MCF 10A (cell line): ENCODE measurements at regions not wholly inside any gene's neighbourhood (a gene's known extent, or its start where the extent isn't known, plus 50 kb on each side); places are given as distances from the start of the nearest gene placed in this dataset.

ENCODE experiments used
- BruUV-seq: library from RNA; stranded (reverse); fragments of 400-500 nt; replicated peaks from 2 replicates; lab custom pipeline; 2021; lab: Mats Ljungman, UMichigan
- CTCF ChIA-PET: fragments of 300-600 bp; sonication (Branson Sonifier 250); formaldehyde crosslinking; extraction: SDS; loops from one replicate; lab custom pipeline; 2021; ENCODE audit warnings: antibody characterized with exemption, inconsistent platforms; lab: Yijun Ruan, JAX
- POLR2A ChIA-PET: fragments of 300-600, 350-650 bp; sonication (Branson Sonifier 250); formaldehyde crosslinking; extraction: SDS; loops from one replicate; lab custom pipeline; 2020; ENCODE audit warnings: antibody characterized with exemption, inconsistent platforms; lab: Yijun Ruan, JAX
- DNase-seq: peaks from one replicate; pipeline ENCODE4 v3.0.0-alpha.2; 2018; ENCODE audit not compliant: unreplicated experiment
- H3K27ac Mint-ChIP-seq: one replicate; pipeline ENCODE4 v1.8.0; 2022; ENCODE audit warnings: mild to moderate bottlenecking, low read depth, mixed read lengths; ENCODE audit not compliant: unreplicated experiment
- H3K27me3 Mint-ChIP-seq: one replicate; pipeline ENCODE4 v1.8.0; 2022; ENCODE audit warnings: mixed read lengths; ENCODE audit not compliant: insufficient read depth, unreplicated experiment
- H3K36me3 Mint-ChIP-seq: one replicate; pipeline ENCODE4 v1.8.0; 2022; ENCODE audit warnings: mild to moderate bottlenecking, moderate library complexity, mixed read lengths; ENCODE audit not compliant: insufficient read depth, unreplicated experiment
- H3K4me1 Mint-ChIP-seq: one replicate; pipeline ENCODE4 v1.8.0; 2022; ENCODE audit warnings: mixed read lengths; ENCODE audit not compliant: insufficient read depth, unreplicated experiment
- H3K4me3 Mint-ChIP-seq: one replicate; pipeline ENCODE4 v1.8.0; 2022; ENCODE audit warnings: mild to moderate bottlenecking, moderate library complexity, mixed read lengths; ENCODE audit not compliant: unreplicated experiment
- H3K9me3 Mint-ChIP-seq: one replicate; pipeline ENCODE4 v1.8.0; 2022; ENCODE audit warnings: mixed read lengths; ENCODE audit not compliant: unreplicated experiment
- CTCF ChIP-seq: fragments of 200-600 bp; IDR thresholded peaks from one replicate; pipeline ENCODE4 v1.8.0; 2022; ENCODE audit warnings: antibody characterized with exemption, mild to moderate bottlenecking; ENCODE audit not compliant: unreplicated experiment
- intact Hi-C: fragments of 100-400 bp; cut with micrococcal nuclease; formaldehyde crosslinking; loops from 2 replicates; pipeline ENCODE4 v1.14.1; 2022

GRCh38 chr4:14336656-14337055 is 665.6 kb upstream of the CPEB2 start:
- BruUV-seq: no TSS peak

GRCh38 chr4:14337892-14338584 is 664.2 kb upstream of the CPEB2 start:
- POLR2A ChIA-PET: no interaction called here
- Mint-ChIP-seq H3K9me3 (no peaks in the 10 kb centered on the region), H3K4me3 (no peak overlapping the region), H3K4me1 (peaks cover 17% of the 10 kb centered on the region), H3K36me3 (no peaks in the 10 kb centered on the region), H3K27me3 (no peaks in the 10 kb centered on the region), H3K27ac (no peak overlapping the region)
- no peak for TF ChIP-seq CTCF
- no peak for DNase-seq
- CTCF ChIA-PET: no interaction called here
- intact Hi-C loops: no loop called here
- BruUV-seq: no TSS peak

More at GRCh38 chr4:14336656-14337055, 665.6 kb upstream of the CPEB2 start:
- intact Hi-C loops: no loop called here
- no peaks in the 10 kb centered on the region for H3K36me3 Mint-ChIP-seq
- no peaks in the 10 kb centered on the region for H3K9me3 Mint-ChIP-seq
- H3K27me3 Mint-ChIP-seq: no peaks in the 10 kb centered on the region
- CTCF ChIA-PET: no interaction called here
- H3K27ac Mint-ChIP-seq: no peak overlapping the region
- no peak overlapping the region for H3K4me3 Mint-ChIP-seq
- H3K4me1 Mint-ChIP-seq: peaks cover 17% of the 10 kb centered on the region
- POLR2A ChIA-PET: interaction anchor here (0.6 kb wide), 1 partner anchor 365 kb away, joined by 3 read pairs; no protein-coding TSS in a partner anchor
- DNase-seq: peak; percentile 63
- no peak for TF ChIP-seq CTCF

GRCh38 chr4:14338585-14339265 is 663.6 kb upstream of the CPEB2 start:
- intact Hi-C loops: no loop called here
- Mint-ChIP-seq H3K36me3 (no peaks in the 10 kb centered on the region), H3K9me3 (peaks cover under 1% of the 10 kb centered on the region), H3K4me1 (peaks cover 17% of the 10 kb centered on the region), H3K4me3 (no peak overlapping the region), H3K27me3 (no peaks in the 10 kb centered on the region), H3K27ac (no peak overlapping the region)
- no peak for DNase-seq
- CTCF ChIA-PET: no interaction called here
- POLR2A ChIA-PET: no interaction called here
- TF ChIP-seq CTCF: no peak
- BruUV-seq: no TSS peak

GRCh38 chr4:14339715-14340114 is 662.6 kb upstream of the CPEB2 start:
- TF ChIP-seq CTCF: no peak
- Mint-ChIP-seq H3K36me3 (no peaks in the 10 kb centered on the region), H3K27ac (no peak overlapping the region), H3K4me1 (peaks cover 17% of the 10 kb centered on the region), H3K4me3 (no peak overlapping the region), H3K9me3 (peaks cover 8% of the 10 kb centered on the region), H3K27me3 (no peaks in the 10 kb centered on the region)
- intact Hi-C loops: no loop called here
- BruUV-seq: no TSS peak
- ChIA-PET POLR2A (no interaction called here), CTCF (interaction anchor here (0.6 to 0.7 kb wide), 2 partner anchors 82 to 157 kb away, joined by 3 to 5 read pairs; no protein-coding TSS in a partner anchor)
- no peak for DNase-seq
